Large intestine (tissue), 3 donors: ENCODE measurements at regions not wholly inside any gene's neighbourhood (a gene's known extent, or its start where the extent isn't known, plus 50 kb on each side); places are given as distances from the start of the nearest gene placed in this dataset.
"Not testable (repeated sequence)": the region's sequence is repeated elsewhere in the genome, so short reads cannot be mapped to it uniquely, and the experiment has no call there.

ENCODE experiments used
- DNase-seq, 2 donors: peaks; one replicate each; pipeline versions ENCODE4 v3.0.0 to v3.0.0-alpha.2; 2013
- H3K27ac ChIP-seq: one replicate; pipeline ENCODE4 v1.5.1; 2013; ENCODE audit warnings: low read length
- H3K27me3 ChIP-seq: 2 replicates; pipeline ENCODE4 v1.6.1; 2013; ENCODE audit warnings: low read length; ENCODE audit not compliant: control insufficient read depth, insufficient read depth
- H3K36me3 ChIP-seq: 2 replicates; pipeline ENCODE4 v1.6.1; 2013; ENCODE audit warnings: low read length; ENCODE audit not compliant: control insufficient read depth, insufficient read depth
- H3K4me1 ChIP-seq: one replicate; pipeline ENCODE4 v1.6.1; 2013; ENCODE audit warnings: low read length; ENCODE audit not compliant: control insufficient read depth, insufficient read depth
- H3K4me3 ChIP-seq: one replicate; pipeline ENCODE4 v1.5.1; 2013; ENCODE audit warnings: low read length
- H3K9me3 ChIP-seq: one replicate; pipeline ENCODE4 v1.6.1; 2013; ENCODE audit warnings: mild to moderate bottlenecking, low read depth, low read length, moderate library complexity; ENCODE audit not compliant: control insufficient read depth
- WGBS: methylation state at CpG from one replicate; pipeline ENCODE4 v1.1.5; 2013; ENCODE audit warnings: low lambda C conversion rate; ENCODE audit not compliant: insufficient coverage; 5-methylcytosine and 5-hydroxymethylcytosine counted together

GRCh38 chr1:232335261-232335660, 294.7 kb downstream of the SIPA1L2 start:
- no peak for DNase-seq
- H3K4me3 ChIP-seq, result no peak overlapping the region
- no peak overlapping the region for H3K27ac ChIP-seq
- no peaks in the 10 kb centered on the region for H3K4me1 ChIP-seq
- no peaks in the 10 kb centered on the region for H3K36me3 ChIP-seq
- WGBS, result no CpG with 5 or more reads among the region's 7 CpGs
- no peaks in the 10 kb centered on the region for H3K27me3 ChIP-seq
- H3K9me3 ChIP-seq, result no peaks in the 10 kb centered on the region

- Histone ChIP-seq H3K4me3 (no peak overlapping the region), H3K27ac (no peak overlapping the region), H3K9me3 (no peaks in the 10 kb centered on the region), H3K36me3 (no peaks in the 10 kb centered on the region), H3K27me3 (no peaks in the 10 kb centered on the region), H3K4me1 (no peaks in the 10 kb centered on the region)
- no peak for DNase-seq
- WGBS, result 100% methylated on average over 1 of the region's 10 CpGs
Observed at GRCh38 chr1:232334811-232335210, 295.1 kb downstream of the SIPA1L2 start.

GRCh38 chr1:232334246-232334645, 295.7 kb downstream of the SIPA1L2 start:
- no peaks in the 10 kb centered on the region for H3K4me1 ChIP-seq
- H3K27ac ChIP-seq, result no peak overlapping the region
- H3K9me3 ChIP-seq, result no peaks in the 10 kb centered on the region
- no peak overlapping the region for H3K4me3 ChIP-seq
- H3K36me3 ChIP-seq, result no peaks in the 10 kb centered on the region
- DNase-seq, result no peak
- no CpG with 5 or more reads among the region's 3 CpGs for WGBS
- H3K27me3 ChIP-seq, result no peaks in the 10 kb centered on the region

GRCh38 chr1:232333419-232333767, 296.5 kb downstream of the SIPA1L2 start:
- Histone ChIP-seq H3K9me3 (no peaks in the 10 kb centered on the region), H3K27me3 (no peaks in the 10 kb centered on the region), H3K27ac (no peak overlapping the region), H3K4me3 (no peak overlapping the region), H3K36me3 (no peaks in the 10 kb centered on the region), H3K4me1 (no peaks in the 10 kb centered on the region)
- no CpG with 5 or more reads among the region's 5 CpGs for WGBS
- DNase-seq, result no peak

GRCh38 chr1:232332710-232333418, 297.1 kb downstream of the SIPA1L2 start:
- not testable (repeated sequence) for H3K27ac ChIP-seq, H3K9me3 ChIP-seq, H3K27me3 ChIP-seq, H3K4me3 ChIP-seq, H3K4me1 ChIP-seq, H3K36me3 ChIP-seq, DNase-seq
- no CpG with 5 or more reads among the region's 9 CpGs for WGBS

GRCh38 chr1:232329103-232329813, 300.7 kb downstream of the SIPA1L2 start:
- H3K36me3 ChIP-seq, result no peaks in the 10 kb centered on the region
- no peaks in the 10 kb centered on the region for H3K9me3 ChIP-seq
- no peak overlapping the region for H3K4me3 ChIP-seq
- no CpG with 5 or more reads among the region's 10 CpGs for WGBS
- no peaks in the 10 kb centered on the region for H3K27me3 ChIP-seq
- no peak for DNase-seq
- H3K4me1 ChIP-seq, result no peaks in the 10 kb centered on the region
- H3K27ac ChIP-seq, result no peak overlapping the region

GRCh38 chr1:232328486-232329102, 301.3 kb downstream of the SIPA1L2 start:
- no peak for DNase-seq
- Histone ChIP-seq H3K4me3 (no peak overlapping the region), H3K4me1 (no peaks in the 10 kb centered on the region), H3K36me3 (no peaks in the 10 kb centered on the region), H3K27me3 (no peaks in the 10 kb centered on the region), H3K9me3 (no peaks in the 10 kb centered on the region), H3K27ac (no peak overlapping the region)
- WGBS, result no CpG with 5 or more reads among the region's 4 CpGs

- no peak for DNase-seq
- Histone ChIP-seq H3K36me3 (no peaks in the 10 kb centered on the region), H3K9me3 (no peaks in the 10 kb centered on the region), H3K4me1 (no peaks in the 10 kb centered on the region), H3K4me3 (no peak overlapping the region), H3K27ac (no peak overlapping the region), H3K27me3 (no peaks in the 10 kb centered on the region)
- no CpG with 5 or more reads among the region's 5 CpGs for WGBS
Observed at GRCh38 chr1:232327899-232328298, 302.0 kb downstream of the SIPA1L2 start.

- Histone ChIP-seq H3K4me1 (no peaks in the 10 kb centered on the region), H3K4me3 (no peak overlapping the region), H3K27ac (no peak overlapping the region), H3K9me3 (no peaks in the 10 kb centered on the region), H3K27me3 (no peaks in the 10 kb centered on the region), H3K36me3 (no peaks in the 10 kb centered on the region)
- DNase-seq, result peak in 1 of 2 donors; percentile 28
Observed at GRCh38 chr1:232327269-232327668, 302.7 kb downstream of the SIPA1L2 start.

GRCh38 chr1:232322162-232322734, 307.7 kb downstream of the SIPA1L2 start:
- peak in 1 of 2 donors; percentile 32 for DNase-seq
- no peaks in the 10 kb centered on the region for H3K36me3 ChIP-seq
- no peak overlapping the region for H3K27ac ChIP-seq
- H3K9me3 ChIP-seq, result no peaks in the 10 kb centered on the region
- no peak overlapping the region for H3K4me3 ChIP-seq
- no peaks in the 10 kb centered on the region for H3K27me3 ChIP-seq
- WGBS, result no CpG with 5 or more reads among the region's 5 CpGs
- H3K4me1 ChIP-seq, result peaks cover 14% of the 10 kb centered on the region
